Posterior cingulate gyrus (tissue), 11 donors: ENCODE measurements at regions not wholly inside any gene's neighbourhood (a gene's known extent, or its start where the extent isn't known, plus 50 kb on each side); places are given as distances from the start of the nearest gene placed in this dataset.
"Not testable (repeated sequence)": the region's sequence is repeated elsewhere in the genome, so short reads cannot be mapped to it uniquely, and the experiment has no call there.

Experiments used
- DNase-seq, 10 donors: peaks; one replicate each; pipeline versions ENCODE4 v3.0.0 to v3.0.0-alpha.2; 2020 to 2021; ENCODE audit warnings: mixed read lengths in 3 of 10
- intact Hi-C: fragments of 100-400 bp; cut with DNase I; formaldehyde crosslinking; loops from one replicate; pipeline ENCODE4 v1.15.1; 2023

DNA sequence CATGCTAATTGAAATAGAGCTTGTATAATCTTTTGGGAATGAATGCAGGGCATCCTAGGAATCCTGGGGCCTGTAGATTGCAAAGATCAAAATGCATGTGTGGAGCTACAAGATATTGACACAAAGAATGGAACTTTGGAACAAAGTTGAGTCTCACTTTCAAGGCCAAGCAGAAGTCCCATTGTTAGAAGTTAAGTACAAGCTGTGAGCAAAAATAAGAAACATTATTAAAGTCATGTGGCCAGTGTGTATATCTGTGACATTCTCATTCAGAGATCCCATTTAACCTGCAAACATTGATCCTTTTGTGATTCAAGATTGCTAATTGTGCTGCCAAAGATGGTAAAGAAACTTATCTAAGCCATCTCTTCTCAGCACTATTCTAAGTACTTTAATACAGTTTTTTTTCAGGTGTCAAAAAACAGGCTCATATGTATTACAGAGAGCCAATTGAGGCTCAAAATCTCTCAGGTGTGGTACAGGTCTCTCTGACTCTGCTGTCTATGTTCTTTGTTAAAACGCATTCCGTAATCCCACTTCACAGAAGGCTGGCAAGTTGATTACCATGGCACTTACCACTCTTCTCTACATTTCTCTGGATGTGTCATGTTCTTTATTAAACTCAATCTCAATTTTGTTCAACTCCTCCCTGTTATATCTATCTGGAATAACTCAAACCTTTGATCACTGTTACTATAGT, 704.4 kb upstream of the NEGR1 start:
- DNase-seq = no peak

DNA sequence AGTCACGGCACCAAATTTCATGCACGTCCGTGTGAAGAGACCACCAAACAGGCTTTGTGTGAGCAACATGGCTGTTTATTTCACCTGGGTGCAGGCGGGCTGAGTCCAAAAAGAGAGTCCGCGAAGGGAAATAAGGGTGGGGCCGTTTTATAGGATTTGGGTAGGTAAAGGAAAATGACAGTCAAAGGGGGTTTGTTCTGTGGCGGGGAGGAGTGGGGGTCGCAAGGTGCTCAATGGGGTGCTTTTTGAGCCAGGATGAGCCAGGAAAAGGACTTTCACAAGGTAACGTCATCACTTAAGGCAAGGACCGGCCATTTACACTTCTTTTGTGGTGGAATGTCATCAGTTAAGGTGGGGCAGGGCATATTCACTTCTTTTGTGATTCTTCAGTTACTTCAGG, 702.7 kb upstream of the NEGR1 start:
- intact Hi-C loops, DNase-seq: not testable (repeated sequence)

More for the DNA sequence above, 704.4 kb upstream of the NEGR1 start:
- intact Hi-C loops = no loop called here

DNA sequence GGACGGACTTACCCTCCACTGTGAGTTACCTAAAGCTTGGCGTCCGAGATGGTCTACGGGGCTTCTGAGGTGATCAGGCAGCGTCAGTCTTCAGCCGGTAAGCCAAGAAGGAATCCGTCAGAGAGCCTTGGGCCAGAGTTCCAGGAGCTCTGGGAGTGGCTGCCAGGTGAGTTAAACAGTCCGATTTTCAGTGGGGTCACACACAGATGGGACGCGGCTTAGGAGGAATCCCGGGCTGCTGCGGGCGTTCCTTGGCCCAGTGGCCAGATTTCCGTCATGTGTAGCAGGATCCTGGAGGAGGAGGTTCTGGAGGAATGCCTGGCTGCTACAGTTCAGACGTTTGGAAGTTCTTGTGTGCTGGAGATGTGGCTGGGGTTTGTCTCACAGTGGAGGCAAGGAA, 700.7 kb upstream of the NEGR1 start:
- intact Hi-C loops = not testable (repeated sequence)
- peak in 1 of 10 donors; percentile 52 for DNase-seq

DNA sequence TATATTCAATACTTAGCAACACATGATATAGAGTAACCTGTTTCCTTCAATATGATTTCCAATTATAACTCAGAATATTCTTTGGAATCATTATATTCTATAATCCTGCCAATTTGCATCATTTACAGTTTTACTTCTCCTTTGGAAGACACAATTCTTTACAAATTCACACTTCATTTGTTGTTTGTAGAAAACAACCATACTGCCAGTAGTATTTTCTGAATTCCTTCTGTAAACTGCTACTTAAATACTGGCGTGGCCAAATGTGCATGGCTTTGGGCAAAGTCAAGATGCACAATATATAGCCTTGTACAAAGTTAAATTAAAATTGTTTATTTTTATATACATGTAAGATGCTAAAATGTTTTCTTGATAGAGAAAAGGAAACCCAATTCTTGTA, 687.1 kb upstream of the NEGR1 start:
- intact Hi-C loops = no loop called here
- no peak for DNase-seq

DNA sequence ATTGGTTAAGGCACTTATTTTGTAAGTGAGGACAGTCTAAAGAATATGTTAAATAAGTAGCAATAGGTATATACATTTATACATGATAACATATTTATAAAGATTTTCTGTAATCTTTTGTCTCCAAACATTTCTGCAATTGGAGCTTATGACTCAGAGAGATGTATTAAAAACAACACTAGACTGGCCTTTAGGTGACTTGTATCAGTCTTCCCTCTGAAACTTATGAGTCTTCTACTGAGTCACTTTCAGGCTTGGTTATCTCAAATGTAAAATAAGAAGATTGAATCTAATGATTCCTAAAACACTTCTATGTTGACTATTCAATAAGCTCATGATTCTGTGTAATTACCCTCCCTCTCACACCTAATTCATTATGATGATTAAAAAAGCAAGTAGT, 672.6 kb upstream of the NEGR1 start:
- intact Hi-C loops = no loop called here
- DNase-seq = no peak

DNA sequence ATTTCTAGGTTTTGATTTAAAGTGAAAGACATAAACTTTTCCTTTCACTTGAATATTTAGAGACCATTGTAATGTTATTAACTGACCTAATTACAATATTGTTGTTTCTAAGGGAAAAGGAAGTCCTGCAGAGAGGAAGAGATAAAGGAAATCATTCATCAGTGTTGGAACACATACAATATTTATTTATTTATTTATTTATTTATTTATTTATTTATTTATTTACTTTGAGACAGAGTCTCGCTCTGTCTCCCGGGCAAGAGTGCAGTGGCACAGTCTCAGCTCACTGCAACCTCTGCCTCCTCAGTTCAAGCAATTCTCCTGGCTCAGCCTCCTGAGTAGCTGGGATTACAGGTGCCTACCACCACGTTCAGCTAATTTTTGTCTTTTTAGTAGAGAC, 668.6 kb upstream of the NEGR1 start:
- intact Hi-C loops, DNase-seq: not testable (repeated sequence)

DNA sequence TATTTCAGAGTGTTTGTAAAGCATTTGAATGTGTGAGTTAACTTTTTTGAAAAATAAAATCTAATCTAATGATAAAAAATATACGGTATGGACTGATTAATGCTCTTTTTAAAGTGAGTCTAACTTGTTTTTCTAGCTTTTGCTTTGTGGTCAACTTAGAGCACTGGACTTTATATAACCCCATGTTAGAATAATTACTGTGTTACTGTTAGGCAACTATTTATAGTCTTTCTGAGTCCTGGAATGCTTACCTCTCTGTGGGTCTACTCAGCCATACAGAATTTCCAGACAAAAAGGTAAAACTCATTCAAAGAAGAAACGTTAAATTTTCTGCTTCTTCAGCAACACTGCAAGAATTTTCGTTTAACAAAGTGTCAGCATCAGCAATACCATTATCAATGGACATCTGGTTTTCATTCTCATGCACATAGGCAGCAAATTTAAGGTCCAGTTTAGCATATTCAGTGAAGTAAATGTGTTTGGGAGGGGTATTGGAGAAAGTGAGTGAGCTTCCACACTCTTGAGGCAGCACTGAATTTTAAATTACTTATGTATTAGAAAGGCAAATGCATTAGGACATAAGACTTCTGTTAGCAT, 664.7 kb upstream of the NEGR1 start:
- DNase-seq = no peak
- intact Hi-C loops = no loop called here

DNA sequence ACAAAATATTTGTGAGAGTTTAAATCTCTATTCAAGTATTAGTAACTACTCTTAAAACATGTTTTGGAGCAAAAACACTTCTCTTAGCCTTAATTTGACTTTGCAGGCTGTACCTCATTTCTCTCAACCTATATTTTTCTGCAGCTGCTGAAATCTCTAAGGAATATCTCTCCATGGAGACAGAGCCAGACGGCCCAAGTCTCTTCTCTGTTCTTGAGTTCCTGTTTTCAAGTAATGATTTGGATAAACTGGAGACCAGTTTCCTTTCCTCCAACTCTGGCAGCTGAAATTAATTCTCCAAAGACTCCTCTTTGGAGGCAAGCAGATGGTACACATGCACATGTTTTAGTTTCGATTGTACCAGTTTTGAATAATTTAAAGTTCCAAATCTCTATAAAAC, 659.7 kb upstream of the NEGR1 start:
- DNase-seq = no peak
- intact Hi-C loops = no loop called here

DNA sequence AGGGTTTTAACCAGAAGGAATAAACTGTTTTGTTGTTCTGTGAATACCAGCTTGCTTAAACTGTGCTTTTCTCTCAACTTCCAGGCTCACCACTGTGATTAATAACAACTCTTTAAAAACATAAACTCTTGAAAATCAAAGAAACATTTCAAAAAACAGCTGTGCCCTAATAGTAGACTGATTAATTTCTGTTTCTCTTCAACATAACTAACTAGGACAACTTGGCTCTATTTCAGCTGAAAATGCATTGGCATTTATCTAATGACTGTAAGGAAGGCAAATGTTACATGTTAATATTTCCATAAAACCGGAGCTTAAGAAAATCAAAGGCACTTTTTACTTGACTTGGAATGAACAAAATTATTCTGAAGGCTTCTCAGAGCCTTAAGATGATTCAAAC, 656.1 kb upstream of the NEGR1 start:
- intact Hi-C loops = no loop called here
- DNase-seq = no peak

DNA sequence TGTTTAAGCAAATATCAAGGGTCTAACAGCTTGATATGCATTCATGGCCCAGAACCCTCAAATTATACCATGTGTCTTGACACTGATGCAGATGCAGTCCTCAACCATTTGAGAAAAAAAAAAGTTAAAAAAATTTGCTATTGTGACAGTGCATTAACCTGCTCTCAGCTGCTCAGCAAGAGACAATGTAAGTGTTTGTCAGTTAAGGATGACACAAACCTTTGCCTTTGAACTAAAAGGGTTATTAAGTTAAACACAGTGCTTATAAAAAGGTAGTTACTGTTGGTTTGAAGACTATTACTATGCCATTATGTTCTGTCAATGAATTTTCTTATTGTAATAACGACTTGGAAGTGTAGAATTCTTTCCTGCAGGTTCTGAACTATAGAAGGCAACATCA, 655.6 kb upstream of the NEGR1 start:
- no peak for DNase-seq
- intact Hi-C loops = no loop called here

DNA sequence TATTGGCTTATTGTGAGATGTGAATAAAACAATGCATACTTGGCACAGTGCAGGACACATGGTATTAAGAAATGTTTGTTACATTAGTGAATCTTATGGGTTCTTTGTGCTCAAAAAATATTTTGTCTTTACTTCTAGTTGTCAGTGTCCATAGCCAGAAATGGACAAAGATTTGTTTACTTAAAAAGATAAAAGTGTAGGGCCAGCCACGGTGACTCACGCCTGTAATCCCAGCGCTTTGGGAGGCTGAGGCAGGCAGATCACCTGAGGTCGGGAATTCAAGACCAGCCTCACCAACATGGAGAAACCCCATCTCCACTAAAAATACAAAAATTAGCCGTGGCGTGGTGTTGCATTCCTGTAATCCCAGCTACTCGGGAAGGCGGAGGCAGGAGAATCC, 654.6 kb upstream of the NEGR1 start:
- no peak for DNase-seq
- intact Hi-C loops = no loop called here

DNA sequence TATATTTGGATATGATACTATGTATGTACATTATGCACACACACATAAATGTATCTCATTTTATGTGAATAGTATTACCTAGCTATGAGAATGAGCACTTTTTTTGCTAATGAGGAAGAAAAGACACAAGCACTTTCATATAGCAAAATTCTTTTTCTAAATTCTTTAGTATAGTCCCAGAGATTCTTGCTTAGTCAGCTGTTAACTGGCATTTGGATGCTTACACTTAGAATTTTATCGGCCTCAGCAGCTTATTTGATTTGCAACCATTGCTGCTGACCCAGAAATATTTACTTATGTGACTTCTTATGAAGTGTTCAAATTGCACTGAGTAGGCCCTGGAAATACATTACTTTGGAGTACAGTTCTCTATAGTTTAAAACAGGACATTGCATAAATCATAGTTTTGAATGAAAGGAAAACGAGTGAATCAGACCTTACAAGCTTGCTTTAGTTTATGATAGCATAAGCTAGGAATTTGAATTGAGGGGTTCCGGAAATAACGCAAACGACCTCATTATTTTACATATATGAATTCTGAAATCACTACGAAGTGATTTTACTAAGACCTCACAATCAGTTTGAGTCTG, 653.9 kb upstream of the NEGR1 start:
- no peak for DNase-seq
- intact Hi-C loops = no loop called here

DNA sequence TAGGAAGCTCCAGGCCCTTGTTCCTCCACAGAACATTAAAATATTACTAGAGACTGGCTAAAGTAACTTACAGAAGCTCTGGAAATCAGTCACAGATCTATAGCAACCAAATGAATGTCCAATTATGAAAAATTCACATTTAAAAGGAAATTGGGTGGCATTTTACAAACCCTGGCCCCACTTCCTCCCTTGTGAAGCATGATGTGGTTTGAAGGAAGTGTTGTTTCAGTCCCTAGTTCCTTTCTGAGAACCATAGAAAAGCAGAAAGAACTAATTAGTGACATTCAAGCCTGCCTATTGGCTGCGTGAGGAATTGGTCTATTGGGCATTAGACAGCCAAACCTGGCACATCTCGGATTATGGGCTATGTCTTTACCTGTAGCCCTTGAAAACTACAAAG, 649.7 kb upstream of the NEGR1 start:
- intact Hi-C loops = no loop called here
- no peak for DNase-seq

DNA sequence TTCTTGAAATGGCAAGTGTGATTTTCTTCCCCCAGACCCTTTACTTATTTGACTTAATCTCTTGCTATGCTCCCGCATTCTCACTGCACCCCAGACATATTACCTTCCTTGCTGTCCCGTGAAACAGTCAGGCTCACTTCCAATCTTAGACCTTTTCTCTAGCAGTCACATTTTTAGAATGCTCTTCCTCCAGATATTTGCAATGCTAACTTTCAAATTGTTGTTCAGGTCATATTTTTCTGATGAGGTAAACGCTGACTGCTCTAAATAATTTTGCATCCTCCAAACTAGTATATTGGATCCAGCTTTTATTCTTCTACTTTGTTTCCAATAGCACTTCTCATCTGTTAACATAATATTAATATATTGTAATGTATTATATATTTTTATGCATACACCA, 648.2 kb upstream of the NEGR1 start:
- intact Hi-C loops = no loop called here
- DNase-seq = no peak

DNA sequence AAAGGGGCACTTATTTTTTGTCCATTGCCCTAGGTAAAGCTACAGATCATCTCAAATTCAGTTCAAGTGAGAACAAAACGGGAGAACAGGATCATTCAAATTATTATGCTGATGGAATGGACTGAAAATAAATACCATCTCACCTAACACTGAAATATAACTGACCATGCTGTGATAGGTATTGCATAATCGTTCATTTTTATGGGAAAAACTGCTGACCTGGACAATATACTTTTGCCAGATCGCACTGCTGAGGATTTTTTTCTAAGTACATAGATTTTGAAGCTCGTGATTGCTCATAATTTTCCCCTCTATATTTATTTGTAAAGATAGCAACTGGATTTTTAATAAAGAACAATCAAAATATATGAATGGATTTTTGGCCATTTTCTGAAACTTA, 636.6 kb upstream of the NEGR1 start:
- no peak for DNase-seq
- intact Hi-C loops = no loop called here

DNA sequence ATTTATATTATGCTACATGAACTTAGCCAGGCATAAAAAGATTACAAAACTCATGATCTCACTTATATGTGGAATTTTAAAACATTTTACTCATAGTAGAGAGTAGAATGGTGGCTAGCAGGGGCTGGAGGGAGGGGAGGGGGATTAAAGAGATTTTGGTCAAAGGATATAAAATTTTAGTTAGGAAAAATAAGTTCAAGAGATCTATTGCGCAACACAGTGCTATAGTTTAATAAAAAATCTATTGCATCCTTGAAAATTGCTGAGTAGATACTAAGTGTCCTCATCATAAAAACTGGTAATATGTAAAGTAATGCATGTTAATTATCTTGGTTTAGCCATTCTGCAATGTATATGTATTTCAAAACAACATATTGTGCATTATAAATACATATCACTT, 635.6 kb upstream of the NEGR1 start:
- intact Hi-C loops = no loop called here
- DNase-seq = no peak

DNA sequence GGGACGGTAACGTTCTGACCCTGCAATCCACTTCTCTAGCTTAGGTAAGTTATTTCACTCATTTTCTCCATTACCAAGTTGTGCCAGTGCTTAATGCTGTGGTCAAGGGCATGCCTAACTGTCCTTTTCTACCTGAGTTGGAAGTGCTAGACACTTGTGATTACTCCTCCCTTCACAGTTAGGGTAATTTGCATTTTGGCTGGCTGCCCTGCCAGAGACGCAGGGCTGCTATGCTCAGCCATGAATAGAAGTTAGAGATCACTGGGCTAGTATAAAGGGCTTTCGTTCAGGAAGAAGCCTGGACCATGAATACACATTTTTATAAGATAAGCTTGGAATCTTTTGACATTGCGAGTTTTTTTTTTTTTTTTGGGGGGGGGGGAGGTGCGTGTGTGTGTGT, 633.2 kb upstream of the NEGR1 start:
- intact Hi-C loops = no loop called here
- peak in 1 of 10 donors; percentile 22 for DNase-seq

DNA sequence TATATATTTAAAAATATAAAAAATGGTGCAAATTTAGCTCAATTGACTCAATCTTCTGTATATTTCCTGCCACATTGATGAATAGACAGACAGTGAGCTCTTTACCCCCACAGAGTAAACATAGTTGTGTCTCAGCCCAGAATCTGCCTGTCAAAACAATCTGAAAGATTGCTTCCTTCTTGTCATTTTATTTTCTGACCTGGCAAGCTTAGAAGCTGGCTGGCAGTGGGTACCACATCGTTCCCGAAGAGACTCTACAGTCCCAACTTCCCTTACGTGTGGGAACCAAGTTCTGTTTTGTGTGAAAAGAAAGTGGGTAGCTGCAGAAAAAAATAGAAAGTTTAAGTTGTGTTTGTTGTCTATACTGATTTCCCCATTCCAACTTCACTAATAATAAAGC, 629.3 kb upstream of the NEGR1 start:
- intact Hi-C loops = no loop called here
- no peak for DNase-seq

DNA sequence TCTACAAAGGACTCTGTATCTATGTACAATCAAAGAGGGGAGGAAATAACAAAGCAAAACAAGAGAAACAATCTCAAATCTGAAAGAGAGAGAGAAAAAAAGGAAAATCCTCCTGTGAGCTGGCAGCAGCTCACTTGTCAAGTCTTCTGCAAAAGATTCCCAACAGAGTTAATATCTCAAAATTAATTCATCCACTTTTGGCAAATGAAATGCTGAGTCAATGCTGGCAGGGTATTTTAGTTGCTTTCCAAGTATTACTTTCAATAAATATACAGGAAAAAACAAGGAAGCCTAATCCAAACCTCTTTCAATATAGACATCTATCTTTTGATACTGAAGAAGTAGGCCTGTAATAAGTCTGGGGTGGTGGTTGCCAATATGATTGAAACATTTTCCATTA, 613.9 kb upstream of the NEGR1 start:
- no peak for DNase-seq
- intact Hi-C loops = no loop called here

DNA sequence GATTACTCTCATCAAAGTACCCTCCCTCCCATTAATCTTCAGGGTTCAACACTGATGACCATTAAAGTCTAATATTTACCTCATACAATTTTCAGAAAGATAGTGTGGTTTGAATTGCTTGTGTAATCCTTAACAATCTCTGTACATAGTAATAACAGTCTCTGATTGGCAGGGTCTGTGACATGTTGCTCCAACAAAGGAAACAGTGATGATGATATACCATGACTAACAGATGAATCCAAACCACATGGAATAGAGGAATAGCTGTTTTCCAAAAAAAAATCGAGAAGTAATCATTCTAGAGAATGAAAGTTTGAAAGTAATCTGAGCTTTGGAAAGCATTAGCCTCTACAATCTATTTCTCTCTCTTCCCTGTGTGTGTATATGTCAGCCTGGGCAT, 610.1 kb upstream of the NEGR1 start:
- intact Hi-C loops = no loop called here
- DNase-seq = no peak

DNA sequence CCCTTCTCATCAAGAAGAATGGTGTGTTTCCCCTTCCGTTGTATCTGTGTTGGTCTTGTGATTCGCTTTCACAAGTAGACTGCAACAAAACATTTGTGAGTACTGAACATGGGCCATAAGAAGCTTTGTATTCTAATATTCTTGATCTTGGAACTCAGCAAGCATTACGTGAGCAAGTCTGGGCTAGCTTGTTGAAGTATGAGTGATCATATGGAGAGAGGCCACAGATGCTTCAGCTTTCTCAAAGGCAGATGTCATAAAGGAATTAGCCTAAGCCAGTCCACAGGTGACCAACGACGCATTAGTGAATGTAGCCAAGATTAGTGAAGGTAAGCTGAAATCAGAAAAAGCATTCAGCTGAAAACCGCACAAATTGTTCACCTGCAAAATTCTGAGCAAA, 609.6 kb upstream of the NEGR1 start:
- intact Hi-C loops = no loop called here
- DNase-seq = no peak

DNA sequence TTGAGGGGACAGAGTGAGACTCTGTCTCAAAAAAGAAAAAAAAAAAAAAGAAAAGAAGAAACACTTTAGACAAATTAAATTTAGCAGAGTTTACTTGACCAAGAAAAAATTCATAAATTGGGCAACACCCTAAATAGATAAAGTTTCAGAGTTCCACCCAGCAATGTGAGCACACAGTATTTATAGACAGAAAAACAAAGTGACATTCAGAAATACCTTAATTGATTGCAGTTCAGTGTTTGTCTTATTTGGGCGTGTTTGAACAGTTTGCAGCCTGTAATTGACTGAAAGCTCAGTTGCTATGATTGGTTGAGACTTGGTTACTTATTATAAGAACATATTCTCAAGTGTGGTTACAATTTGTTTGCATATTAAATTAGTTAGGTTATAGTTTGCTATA, 603.5 kb upstream of the NEGR1 start:
- intact Hi-C loops = no loop called here
- DNase-seq = no peak
